Fibroblast of upper back skin (primary cell): ENCODE measurements at regions not wholly inside any gene's neighbourhood (a gene's known extent, or its start where the extent isn't known, plus 50 kb on each side); places are given as distances from the start of the nearest gene placed in this dataset.

ENCODE experiments used
- DNase-seq: peaks from one replicate; pipeline ENCODE4 v3.0.0-alpha.2; 2013

GRCh38 chr2:176544991-176545956, 276.0 kb downstream of the MTX2 start:
- peak; percentile 58 for DNase-seq

GRCh38 chr2:176546550-176546949, 277.3 kb downstream of the MTX2 start:
- DNase-seq: no peak

GRCh38 chr2:176552501-176553135, 283.4 kb downstream of the MTX2 start:
- peak; percentile 96 for DNase-seq

- peak; percentile 79 for DNase-seq
Observed at GRCh38 chr2:176553685-176554100, 284.5 kb downstream of the MTX2 start.

GRCh38 chr2:176554101-176555048, 285.1 kb downstream of the MTX2 start:
- peak; percentile 73 for DNase-seq

GRCh38 chr2:176555112-176555511, 285.9 kb downstream of the MTX2 start:
- DNase-seq: no peak

- DNase-seq: no peak
Observed at GRCh38 chr2:176555781-176556180, 286.5 kb downstream of the MTX2 start.

GRCh38 chr2:176556373-176556772, 287.1 kb downstream of the MTX2 start:
- no peak for DNase-seq

- no peak for DNase-seq
Observed at GRCh38 chr2:176557821-176558220, 288.6 kb downstream of the MTX2 start.

- peak; percentile 46 for DNase-seq
Observed at GRCh38 chr2:176558574-176559140, 289.4 kb downstream of the MTX2 start.

- DNase-seq: peak; percentile 51
Observed at GRCh38 chr2:176560296-176560695, 291.1 kb downstream of the MTX2 start.

GRCh38 chr2:176561706-176562105, 292.5 kb downstream of the MTX2 start:
- DNase-seq: peak; percentile 94

DNA sequence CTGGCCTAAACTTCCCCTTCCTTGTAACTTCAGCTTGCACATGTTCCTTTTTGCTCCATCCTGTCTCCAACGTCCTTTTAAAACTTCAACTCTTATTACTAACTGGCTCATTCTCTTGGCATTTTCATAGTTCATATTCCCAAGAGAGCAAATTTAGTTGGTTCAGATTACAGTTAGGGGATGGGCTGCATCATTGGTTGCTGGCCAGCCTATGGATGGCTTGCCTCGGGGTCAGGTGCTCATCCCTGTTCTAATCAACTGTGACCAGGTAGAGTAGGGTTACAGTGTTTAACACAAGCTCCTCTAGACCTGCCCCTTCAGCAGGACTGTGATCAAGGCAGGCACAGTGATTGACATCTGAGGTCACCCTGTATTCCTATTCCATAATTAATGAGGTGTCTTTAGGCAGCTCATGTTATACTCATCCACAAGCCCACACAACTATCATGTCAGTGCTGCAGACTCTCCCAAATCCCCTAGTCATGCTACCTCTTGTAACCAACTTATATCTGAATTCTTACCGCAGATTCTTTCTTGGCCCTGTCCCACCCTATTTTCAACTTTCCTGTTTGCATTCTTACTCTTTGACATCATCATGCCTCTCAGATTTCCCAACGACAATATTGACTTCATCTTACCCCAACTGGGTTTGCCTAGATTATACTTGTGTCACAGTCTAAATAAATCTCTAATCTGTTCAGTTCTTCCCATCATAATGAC, 293.3 kb downstream of the MTX2 start:
- DNase-seq: peak; percentile 87

- DNase-seq: no peak
Observed at GRCh38 chr2:176565641-176566323, 296.5 kb downstream of the MTX2 start.

GRCh38 chr2:176566496-176566895, 297.3 kb downstream of the MTX2 start:
- DNase-seq: no peak

- no peak for DNase-seq
Observed at GRCh38 chr2:176566961-176567360, 297.7 kb downstream of the MTX2 start.

DNA sequence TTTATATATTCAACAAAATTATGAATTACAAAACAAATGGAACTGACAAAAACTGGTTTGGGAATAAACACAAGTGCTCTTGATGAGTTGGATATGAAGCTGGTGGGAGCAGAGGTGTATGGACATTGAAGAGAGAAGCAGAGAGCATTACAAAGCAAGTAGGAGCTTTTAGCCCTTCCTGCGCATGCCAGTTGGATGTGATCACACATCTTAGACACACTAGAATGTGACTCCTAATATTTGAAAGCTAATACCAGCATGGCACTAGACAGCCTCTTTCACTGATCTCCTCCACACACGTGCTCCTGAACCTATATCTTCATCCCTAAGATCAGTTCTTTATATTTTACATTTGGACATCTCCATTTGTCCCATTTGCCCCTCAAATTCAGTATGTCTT, 298.1 kb downstream of the MTX2 start:
- DNase-seq: no peak

DNA sequence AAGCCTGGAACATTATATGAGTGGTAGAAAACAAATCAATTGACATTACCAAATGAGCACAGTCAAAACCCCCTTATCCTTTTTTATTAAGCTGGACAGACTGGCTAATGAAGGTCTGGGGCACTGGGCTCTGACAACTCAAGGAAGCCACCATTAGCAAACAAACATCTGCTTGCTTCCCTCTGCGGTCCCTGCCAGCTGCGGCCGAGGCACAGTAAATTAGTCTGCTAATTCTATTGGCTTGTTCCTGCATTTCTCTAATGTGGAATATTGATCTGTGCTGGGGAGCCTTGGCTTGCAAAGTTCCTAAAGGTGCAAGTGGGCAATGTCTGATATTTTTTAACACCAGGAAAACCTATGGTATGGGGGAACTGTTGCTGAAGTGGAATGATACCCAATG, 300.3 kb downstream of the MTX2 start:
- no peak for DNase-seq

DNA sequence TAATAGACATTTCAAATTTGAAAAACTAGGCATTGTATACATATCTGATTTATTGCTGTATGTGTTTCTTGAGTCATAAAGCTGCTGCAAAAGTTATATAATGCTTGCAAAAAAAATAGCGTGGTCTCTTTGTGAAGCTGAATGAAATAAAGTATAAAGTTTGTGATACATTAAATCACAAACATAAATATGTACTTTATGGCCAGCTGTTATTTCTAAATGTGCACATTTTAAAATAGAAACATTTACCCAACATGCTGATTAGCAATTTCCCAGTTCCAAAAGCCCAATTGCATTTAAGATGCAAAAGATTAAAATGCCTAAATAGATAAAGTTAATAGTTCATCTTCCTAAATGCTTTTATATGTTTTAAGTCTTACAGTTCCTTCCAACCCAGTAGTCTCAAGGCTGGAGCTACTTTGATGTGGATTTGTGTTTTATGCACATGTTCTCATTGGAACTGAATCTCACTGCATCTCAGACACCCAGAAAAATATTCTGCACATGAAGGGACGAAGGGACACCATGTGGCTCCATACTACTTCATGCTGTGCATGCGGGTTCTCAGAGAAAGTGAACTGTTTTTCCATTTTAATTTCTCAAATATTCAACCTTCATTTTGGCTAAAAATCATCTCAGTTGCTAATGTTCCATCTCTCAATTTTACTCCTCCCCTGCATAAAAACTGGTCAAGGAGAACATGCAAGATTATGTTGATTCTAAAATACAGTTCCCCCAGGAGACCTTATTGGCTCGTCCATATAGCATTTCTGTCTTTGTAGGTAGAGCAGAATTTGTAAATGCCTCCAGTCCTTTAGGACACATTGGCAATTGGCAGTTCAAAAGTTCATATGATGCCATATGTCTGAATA, 304.6 kb downstream of the MTX2 start:
- no peak for DNase-seq
